Upper lobe of left lung (tissue), 6 donors: ENCODE measurements at regions not wholly inside any gene's neighbourhood (a gene's known extent, or its start where the extent isn't known, plus 50 kb on each side); places are given as distances from the start of the nearest gene placed in this dataset.

Experiments
- ATAC-seq, 2 donors: fragments of 200-7000 bp; cut with Tn5 transposase; one replicate each; pipeline ENCODE4 v1.9.1; 2022; ENCODE audit warnings: mild to moderate bottlenecking in 2 of 2, moderate library complexity in 2 of 2; ENCODE audit not compliant: low FRiP score in 2 of 2
- DNase-seq, 2 donors: peaks; one replicate each; pipeline ENCODE4 v3.0.0-alpha.2; 2019 to 2020
- H3K27ac ChIP-seq, 4 donors: fragments of 200-600 bp; sonication (generic); one replicate each; pipeline ENCODE4 v1.5.1; 2016 to 2019
- H3K27me3 ChIP-seq, 4 donors: fragments of 200-600 bp; sonication (generic); one replicate each; pipeline ENCODE4 v1.5.1; 2017 to 2019
- H3K36me3 ChIP-seq, 4 donors: fragments of 200-600 bp; sonication (generic); one replicate each; pipeline ENCODE4 v1.5.1; 2016 to 2019
- H3K4me1 ChIP-seq, 4 donors: fragments of 200-600 bp; sonication (generic); one replicate each; pipeline ENCODE4 v1.5.1; 2018 to 2019
- H3K4me3 ChIP-seq, 4 donors: fragments of 200-600 bp; sonication (generic); one replicate each; pipeline ENCODE4 v1.5.1; 2017 to 2019; ENCODE audit warnings: mild to moderate bottlenecking in 2 of 4, moderate library complexity in 1 of 4
- H3K9me3 ChIP-seq, 4 donors: fragments of 200-600 bp; sonication (generic); one replicate each; pipeline ENCODE4 v1.5.1; 2018 to 2019
- CTCF ChIP-seq, 6 experiments: fragments of 450-650 bp in 4 of 6; fragments of 200-600 bp in 2 of 6; sonication (generic) in 2 of 6; IDR thresholded peaks; one replicate each; pipeline ENCODE4 v1.5.1; 2016 to 2019; ENCODE audit warnings: antibody characterized with exemption in 6 of 6
- EP300 ChIP-seq, 4 donors: sonication (generic); formaldehyde crosslinking; IDR thresholded peaks; one replicate each; pipeline ENCODE4 v1.5.1; 2017; ENCODE audit warnings: antibody characterized with exemption in 4 of 4, control low read depth in 2 of 4
- POLR2A ChIP-seq, 4 donors: fragments of 450-650 bp; IDR thresholded peaks; one replicate each; pipeline ENCODE4 v1.5.1; 2016 to 2017; ENCODE audit warnings: antibody characterized with exemption in 4 of 4, mild to moderate bottlenecking in 2 of 4
- POLR2AphosphoS5 ChIP-seq, 2 donors: sonication (generic); formaldehyde crosslinking; IDR thresholded peaks; one replicate each; pipeline ENCODE4 v1.5.1; 2017; ENCODE audit warnings: antibody characterized with exemption in 2 of 2
- WGBS, 2 donors: methylation state at CpG; one replicate each; pipeline ENCODE4 v1.1.5; 2017 to 2018; 5-methylcytosine and 5-hydroxymethylcytosine counted together
- donor health status: DM: no; HTN: no; CAD: no; lungs with moderate emphysema.
- donor health status: DM: no; HTN: yes; CAD: no; lungs with severe emphysema.

- Histone ChIP-seq H3K4me1 (peaks cover 2 to 5% (median 2%) of the 10 kb centered on the region in 4 donors), H3K4me3 (no peak overlapping the region), H3K27me3 (peaks cover 0 to 3% (median 1%) of the 10 kb centered on the region in 4 donors), H3K9me3 (peaks cover 0 to 4% (median 0%) of the 10 kb centered on the region in 4 donors), H3K36me3 (no peaks in the 10 kb centered on the region), H3K27ac (no peak overlapping the region)
- no peak for DNase-seq
- TF ChIP-seq POLR2AphosphoS5 (IDR thresholded peaks at IDR 0.05) (no peak), POLR2A (IDR thresholded peaks at IDR 0.05) (no peak), EP300 (IDR thresholded peaks at IDR 0.05) (no peak), CTCF (IDR thresholded peaks at IDR 0.05) (no peak)
- 72 to 80% methylated on average over 13 of the region's 13 CpGs for WGBS, 2 donors
- ATAC-seq = no peak
These were observed 119.2 kb downstream of the MRPL14 start for GRCh38 chr6:44007818-44008621.

DNA sequence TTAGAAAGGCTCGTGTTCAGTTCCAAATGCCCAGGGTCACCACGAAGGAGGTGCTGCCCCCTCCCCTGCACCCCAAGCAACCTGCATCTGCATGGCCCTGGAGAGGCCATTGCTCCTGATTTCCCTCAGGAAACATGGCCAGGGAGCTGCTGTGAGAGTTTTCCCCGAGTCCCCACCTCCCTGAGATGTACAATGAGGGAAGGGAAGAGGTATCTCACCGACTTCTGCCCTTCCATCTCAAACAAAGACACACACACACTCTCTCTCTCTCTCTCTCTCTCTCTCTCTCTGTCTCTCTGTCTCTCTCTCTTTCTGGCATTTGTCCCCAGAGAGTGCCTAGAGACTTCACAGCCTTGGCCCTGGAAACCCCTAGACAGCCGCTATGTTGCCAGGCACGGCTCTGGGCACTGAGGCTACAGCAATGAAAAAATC lies 120.4 kb downstream of the MRPL14 start:
- H3K9me3 ChIP-seq = no peaks in the 10 kb centered on the region
- H3K4me1 ChIP-seq = peaks cover 11 to 17% (median 13%) of the 10 kb centered on the region in 4 donors
- no peak overlapping the region for H3K27ac ChIP-seq
- WGBS, 2 donors = 83 to 90% methylated on average over 6 of the region's 6 CpGs
- no peak overlapping the region for H3K4me3 ChIP-seq
- peaks cover 0 to 15% (median 10%) of the 10 kb centered on the region in 4 donors for H3K27me3 ChIP-seq
- ATAC-seq (no peak), DNase-seq (no peak)
- TF ChIP-seq EP300 (IDR thresholded peaks at IDR 0.05) (no peak), CTCF (IDR thresholded peaks at IDR 0.05) (no peak), POLR2AphosphoS5 (IDR thresholded peaks at IDR 0.05) (no peak), POLR2A (IDR thresholded peaks at IDR 0.05) (no peak)
- no peaks in the 10 kb centered on the region for H3K36me3 ChIP-seq

GRCh38 chr6:44006123-44006871 lies 121.0 kb downstream of the MRPL14 start:
- H3K27ac ChIP-seq = no peak overlapping the region
- H3K4me1 ChIP-seq = peaks cover 11 to 23% (median 14%) of the 10 kb centered on the region in 4 donors
- TF ChIP-seq POLR2AphosphoS5 (IDR thresholded peaks at IDR 0.05) (no peak), CTCF (IDR thresholded peaks at IDR 0.05) (no peak), EP300 (IDR thresholded peaks at IDR 0.05) (no peak), POLR2A (IDR thresholded peaks at IDR 0.05) (no peak)
- no peaks in the 10 kb centered on the region for H3K9me3 ChIP-seq
- no peak overlapping the region for H3K4me3 ChIP-seq
- no peaks in the 10 kb centered on the region for H3K36me3 ChIP-seq
- H3K27me3 ChIP-seq = peaks cover 0 to 21% (median 10%) of the 10 kb centered on the region in 4 donors
- ATAC-seq (no peak), DNase-seq (no peak)
- WGBS, 2 donors = 75 to 80% methylated on average over 5 to 7 of the region's 7 CpGs

- TF ChIP-seq CTCF (IDR thresholded peaks at IDR 0.05) = no peak
- TF ChIP-seq EP300 (IDR thresholded peaks at IDR 0.05) = no peak
- TF ChIP-seq POLR2A (IDR thresholded peaks at IDR 0.05) = no peak
- no peak for TF ChIP-seq POLR2AphosphoS5 (IDR thresholded peaks at IDR 0.05)
- H3K27me3 ChIP-seq = peaks cover 0 to 24% (median 10%) of the 10 kb centered on the region in 4 donors
- no peak overlapping the region for H3K4me3 ChIP-seq
- ATAC-seq = no peak
- 70 to 74% methylated on average over 3 of the region's 3 CpGs for WGBS, 2 donors
- DNase-seq = no peak
- H3K9me3 ChIP-seq = no peaks in the 10 kb centered on the region
- no peaks in the 10 kb centered on the region for H3K36me3 ChIP-seq
- H3K27ac ChIP-seq = no peak overlapping the region
- H3K4me1 ChIP-seq = peaks cover 11 to 23% (median 14%) of the 10 kb centered on the region in 4 donors
These were observed 121.7 kb downstream of the MRPL14 start for GRCh38 chr6:44005507-44005903.
